GM19025 (cell line): ENCODE measurements at regions not wholly inside any gene's neighbourhood (a gene's known extent, or its start where the extent isn't known, plus 50 kb on each side); places are given as distances from the start of the nearest gene placed in this dataset.

Source experiments
- ATAC-seq: cut with Tn5 transposase; IDR thresholded peaks from one replicate; pipeline ENCODE4 v1.9.1; 2021; ENCODE audit warnings: mild to moderate bottlenecking, low read depth, moderate library complexity; ENCODE audit not compliant: unreplicated experiment

DNA sequence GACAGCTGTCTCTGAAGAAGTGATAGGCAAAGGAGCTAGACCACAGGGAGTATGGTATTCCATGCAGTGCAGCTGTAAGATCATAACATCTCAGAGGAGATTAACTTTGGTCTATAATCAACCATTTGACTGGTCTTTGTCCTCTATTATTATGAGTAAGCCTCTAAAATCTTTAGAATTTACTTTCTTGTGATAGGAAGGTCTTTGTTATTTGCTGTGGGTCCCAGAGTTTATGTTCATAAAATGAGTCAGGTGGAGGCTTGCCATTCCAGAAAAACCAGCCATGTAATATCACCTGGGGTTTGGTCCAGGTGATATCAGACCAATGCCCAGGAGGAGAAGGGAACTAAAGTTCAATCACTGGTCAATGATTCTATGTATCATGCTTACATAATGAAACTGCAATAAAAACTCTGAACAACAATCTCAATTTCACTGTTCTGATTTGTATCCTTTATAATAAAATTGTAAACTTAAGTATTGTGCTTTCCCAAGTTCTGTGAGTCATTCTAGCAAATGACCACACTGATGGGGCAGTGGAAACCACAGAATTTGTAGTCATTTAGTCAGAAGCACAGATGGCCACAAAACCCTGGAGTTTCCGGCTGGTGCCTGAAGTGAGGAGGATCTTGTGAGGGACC is 239.6 kb upstream of the TRAM1L1 start:
- no peak for ATAC-seq

DNA sequence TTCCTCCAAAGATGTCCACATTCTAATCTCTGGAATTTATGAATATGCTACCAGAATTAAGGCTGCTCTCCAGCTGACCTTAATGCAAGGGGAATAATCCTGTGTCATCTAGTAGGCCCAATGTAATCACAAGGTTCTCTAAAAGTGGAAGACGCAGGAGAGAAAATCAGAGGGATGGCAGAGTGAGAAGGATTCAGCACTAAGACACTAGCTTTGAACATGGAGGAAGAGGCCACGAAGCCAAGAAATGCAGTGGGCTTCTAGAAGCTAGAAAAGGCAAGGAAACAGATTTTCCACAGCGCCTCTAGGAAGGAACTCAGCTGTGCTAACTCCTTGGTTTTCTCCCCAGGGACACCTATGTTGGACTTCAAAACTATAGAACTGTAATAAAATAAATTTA is 240.7 kb upstream of the TRAM1L1 start:
- ATAC-seq, result no peak

DNA sequence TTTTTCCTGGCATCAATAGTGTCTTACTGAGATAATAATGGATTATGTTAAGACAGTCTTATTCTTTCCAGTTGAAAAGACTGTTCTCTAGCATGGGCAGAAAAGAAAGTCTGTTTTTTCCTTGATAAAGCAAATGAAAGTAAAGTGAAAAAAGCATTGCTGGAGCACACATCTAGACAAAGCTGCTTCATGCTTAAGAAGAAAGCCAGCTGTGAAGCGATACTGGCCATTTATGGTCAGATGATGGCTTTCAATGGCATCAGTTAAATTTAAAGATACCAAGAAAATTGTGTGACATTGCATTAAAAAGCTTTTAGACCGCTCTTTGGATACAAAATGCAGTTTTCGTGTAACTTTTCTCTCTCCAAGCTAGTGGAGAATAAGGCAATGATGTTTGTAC is 242.1 kb upstream of the TRAM1L1 start:
- ATAC-seq, result no peak

DNA sequence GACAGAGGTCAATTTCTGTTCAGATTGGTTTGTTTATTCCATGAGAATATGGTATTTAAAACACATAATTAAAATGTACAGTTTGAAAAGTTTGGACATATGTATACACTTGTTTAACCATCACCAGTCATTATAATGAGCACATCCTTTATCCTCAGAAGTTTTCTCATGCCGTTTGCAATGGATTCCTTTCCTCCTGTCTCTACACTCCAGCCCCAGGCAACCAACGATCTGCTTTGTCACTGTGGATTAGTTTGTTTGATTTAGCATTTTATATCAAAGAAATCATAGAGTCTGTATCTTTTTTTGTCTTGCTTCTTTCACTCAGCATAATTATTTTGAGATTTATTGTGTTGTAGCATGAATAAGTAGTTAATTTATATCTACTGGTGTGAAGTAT is 243.0 kb upstream of the TRAM1L1 start:
- no peak for ATAC-seq

DNA sequence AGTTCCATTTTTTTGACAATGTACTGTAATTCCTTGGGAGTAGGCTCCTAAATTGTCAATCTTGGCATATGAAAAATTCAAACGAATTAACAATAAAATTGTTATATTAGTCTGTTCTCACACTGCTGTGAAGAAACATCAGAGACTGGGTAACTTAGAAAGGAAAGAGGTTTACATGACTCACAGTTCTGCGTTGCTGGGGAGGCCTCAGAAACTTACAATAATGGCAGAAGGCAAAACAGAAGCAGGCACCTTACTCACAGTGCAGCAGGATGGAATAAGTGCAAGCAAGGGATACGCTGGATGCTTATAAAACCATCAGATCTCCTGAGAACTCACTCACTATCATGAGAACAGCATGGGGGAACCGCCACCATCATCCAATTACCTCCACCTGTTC is 246.4 kb upstream of the TRAM1L1 start:
- no peak for ATAC-seq

DNA sequence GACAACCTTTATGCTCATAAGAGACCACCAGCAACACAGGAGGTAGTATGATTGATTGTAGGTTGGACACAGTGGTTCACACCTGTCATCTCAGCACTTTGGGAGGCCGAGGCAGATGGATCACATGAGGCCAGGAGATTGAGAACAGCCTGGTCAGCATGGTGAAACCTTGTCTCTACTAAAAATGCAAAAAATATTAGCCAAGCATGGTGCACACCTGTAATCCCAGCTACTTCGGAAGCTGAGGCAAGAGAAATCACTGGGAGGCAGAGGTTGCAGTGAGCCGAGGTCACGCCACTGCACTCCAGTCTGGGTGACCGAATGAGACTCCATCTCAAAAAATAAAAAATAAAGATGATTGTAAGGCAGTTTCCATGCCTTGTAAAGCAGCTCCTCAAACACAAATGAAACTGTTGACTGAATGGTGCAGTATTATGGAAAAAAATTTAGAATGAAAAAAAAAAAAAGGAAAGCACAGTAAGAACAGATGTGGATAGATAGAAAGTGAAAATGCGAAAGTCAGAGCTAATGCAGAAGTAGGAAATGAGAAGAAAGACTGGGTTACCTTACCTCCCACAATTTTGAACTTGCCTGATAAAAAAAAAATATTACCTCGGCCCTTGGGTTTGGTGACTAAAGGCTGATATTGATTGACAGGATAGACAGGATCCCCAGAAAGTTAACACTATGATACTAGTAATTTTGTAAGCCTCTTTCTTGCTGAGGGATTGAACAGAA is 249.2 kb upstream of the TRAM1L1 start:
- ATAC-seq, result no peak

DNA sequence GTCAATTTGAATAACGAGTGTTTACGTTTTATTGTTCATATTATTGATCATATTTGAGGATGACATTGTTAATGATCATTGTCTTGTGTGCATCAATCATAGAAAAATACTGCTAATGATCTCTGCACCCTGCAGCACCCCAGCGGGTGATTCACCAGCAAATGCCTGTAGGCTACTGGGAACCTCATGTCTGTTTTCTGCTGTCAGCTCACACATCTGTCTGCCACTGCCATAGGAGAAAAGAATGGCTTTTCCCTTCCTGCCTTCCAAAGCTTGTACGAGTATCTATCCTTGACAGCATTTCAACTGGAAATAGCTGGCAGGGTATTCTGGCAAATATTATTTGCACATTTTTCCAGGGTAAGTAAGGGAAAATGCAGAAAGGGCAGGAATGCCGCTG is 272.1 kb upstream of the TRAM1L1 start:
- ATAC-seq, result no peak

DNA sequence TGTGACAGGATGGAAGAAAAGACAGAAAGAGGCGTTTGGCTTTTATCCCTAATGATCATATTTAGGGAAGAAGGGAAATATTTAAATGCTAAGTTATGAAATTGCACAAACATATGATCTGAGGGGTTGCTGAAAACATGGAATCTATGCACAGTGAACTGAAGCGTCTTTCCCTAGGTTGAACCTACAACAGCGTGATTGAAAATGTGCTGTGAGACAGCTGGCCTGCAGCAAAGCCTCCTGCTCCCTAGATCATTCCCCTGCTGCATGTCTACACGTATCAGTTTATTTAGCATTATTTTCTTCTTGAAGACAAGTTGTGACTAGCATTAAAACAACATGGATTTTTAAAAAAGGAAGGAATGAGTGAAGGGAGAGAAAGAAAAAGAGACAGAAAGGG is 272.5 kb upstream of the TRAM1L1 start:
- no peak for ATAC-seq

DNA sequence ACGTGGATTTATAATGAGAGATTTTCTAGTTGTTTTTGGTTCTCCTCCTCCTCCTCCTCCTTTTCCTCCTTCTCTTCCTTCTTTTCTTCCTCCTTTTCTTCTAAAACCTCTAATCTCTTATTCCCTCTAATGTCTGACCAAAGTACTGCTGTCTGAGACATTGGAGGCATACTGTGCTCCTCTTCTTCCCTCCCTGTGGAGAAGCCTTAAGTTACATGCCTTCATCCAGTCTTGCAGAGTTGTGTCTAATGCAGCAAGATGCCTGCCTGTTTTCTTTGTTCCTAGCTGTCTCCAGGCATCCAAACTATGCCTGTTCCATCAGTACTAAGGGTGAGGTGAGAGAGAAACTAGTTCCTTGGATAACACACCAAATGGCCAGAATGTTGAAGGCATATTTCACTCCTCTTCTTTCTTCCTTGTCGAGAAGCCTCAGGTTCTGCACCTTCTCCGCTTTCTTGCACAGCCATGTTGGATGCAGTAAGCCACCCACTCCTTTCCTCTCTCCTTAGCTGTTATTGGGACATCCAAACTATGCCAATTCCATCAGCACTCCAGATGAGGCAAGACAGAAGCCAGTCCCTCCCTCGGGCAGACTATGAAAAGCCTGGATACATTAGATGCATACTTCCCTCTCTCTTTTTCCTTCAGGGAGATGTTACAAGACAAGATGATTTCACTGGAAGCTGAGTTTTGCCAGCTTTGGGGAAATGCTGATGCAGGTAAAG is 285.7 kb upstream of the TRAM1L1 start:
- no peak for ATAC-seq

DNA sequence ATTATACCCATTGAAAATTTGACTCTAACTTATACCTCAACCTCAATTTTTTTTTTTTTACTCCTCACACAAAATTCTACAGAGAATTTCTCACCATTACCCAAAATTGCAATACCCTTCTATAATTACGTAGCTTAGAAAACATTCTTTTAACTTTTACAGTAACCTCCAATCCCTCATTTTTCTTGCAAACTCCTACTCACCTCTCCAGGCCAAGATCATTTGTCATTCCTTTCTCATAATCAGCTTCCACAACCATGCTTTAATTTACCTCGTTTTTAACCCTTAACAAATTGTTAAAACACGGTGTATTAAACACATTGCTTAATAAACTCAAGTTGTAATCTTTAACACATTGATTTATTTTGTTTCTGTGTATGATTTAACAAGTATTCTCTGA is 289.7 kb upstream of the TRAM1L1 start:
- no peak for ATAC-seq

DNA sequence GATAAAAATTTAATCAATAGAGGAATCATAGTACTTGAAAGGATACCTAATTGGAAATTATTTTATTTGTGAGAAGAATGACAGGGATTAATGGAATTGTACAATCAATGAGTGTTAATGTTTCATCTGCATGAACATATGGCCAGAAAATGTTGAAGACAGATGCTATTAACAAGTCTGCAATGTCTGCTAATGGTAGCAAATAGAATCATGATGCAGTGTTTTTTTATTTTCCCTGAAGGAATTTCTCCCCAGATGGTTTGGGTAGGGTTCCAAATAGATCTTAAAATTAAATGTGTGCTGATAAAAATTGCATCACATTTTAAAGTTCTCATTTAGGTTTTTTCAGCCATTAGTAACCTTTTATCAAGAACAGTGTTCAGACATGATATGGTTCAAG is 291.3 kb upstream of the TRAM1L1 start:
- ATAC-seq, result no peak

DNA sequence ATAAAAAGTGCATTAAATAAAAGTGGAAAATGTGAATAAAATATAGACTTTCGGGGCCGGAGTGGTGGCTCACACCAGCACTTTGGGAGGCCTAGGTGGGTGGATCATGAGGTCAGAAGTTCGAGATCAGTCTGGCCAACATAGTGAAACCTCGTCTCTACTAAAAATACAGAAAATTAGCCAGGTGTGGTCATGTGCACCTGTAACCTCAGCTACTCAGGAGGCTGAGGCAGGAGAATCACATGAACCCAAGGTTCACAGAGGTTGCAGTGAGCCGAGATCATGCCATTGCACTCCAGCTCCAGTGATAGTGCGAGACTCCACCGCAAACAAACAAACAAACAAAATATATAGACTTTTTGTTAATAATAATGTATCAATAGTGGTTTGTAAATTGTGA is 293.6 kb upstream of the TRAM1L1 start:
- ATAC-seq, result no peak

DNA sequence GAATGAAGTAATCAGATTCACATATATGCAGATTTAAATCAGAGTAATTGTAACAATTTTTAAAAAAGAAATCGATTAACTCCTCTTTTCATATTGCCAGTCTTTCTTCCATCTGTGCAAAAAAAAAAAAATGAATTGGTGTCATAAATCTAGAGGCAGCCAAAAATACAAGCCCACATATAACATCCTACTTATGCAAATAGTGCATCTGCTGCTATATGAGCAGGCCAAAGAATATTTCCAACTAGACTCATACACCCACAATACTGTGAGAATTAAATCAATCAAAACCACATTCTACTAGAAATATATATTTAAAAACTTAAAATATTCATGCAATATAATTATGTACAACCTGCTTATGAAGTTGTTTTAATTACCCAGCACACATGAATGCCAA is 298.1 kb upstream of the TRAM1L1 start:
- ATAC-seq, result no peak

DNA sequence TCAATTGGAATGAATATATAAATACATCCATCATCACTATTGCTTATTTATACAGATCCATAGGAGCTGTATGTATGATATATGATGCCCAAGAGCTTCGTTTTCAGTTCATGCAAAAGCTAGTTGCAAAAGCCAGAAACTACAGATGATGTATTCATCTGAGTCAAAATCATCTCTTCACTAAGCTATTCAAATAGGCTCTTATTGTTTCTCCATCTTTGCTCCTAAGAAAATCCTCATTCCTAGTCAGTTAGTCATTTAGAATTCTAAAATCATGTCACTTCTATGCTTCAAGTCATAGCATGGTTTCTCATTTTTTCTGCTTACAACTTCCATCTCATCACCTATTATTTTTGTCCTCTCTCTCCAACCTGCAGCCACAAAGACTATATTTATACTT is 300.1 kb upstream of the TRAM1L1 start:
- no peak for ATAC-seq

DNA sequence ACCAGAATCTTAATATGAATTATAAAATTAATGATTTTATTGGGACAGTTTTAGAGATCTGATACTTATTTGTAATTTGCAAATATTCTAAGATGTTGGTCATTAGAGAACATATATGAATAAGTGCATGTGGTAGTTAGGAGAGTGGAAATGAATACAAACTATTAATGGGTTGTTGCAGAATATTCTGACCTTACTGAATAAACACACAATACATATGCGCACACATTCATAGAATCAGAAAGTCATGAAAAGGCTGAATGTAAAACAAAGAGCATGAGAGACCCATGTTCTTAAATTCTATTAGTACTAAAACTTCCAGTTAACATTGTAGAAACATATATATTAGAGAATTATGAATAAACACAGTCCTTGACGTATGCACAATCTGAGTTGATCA is 301.7 kb upstream of the TRAM1L1 start:
- no peak for ATAC-seq

DNA sequence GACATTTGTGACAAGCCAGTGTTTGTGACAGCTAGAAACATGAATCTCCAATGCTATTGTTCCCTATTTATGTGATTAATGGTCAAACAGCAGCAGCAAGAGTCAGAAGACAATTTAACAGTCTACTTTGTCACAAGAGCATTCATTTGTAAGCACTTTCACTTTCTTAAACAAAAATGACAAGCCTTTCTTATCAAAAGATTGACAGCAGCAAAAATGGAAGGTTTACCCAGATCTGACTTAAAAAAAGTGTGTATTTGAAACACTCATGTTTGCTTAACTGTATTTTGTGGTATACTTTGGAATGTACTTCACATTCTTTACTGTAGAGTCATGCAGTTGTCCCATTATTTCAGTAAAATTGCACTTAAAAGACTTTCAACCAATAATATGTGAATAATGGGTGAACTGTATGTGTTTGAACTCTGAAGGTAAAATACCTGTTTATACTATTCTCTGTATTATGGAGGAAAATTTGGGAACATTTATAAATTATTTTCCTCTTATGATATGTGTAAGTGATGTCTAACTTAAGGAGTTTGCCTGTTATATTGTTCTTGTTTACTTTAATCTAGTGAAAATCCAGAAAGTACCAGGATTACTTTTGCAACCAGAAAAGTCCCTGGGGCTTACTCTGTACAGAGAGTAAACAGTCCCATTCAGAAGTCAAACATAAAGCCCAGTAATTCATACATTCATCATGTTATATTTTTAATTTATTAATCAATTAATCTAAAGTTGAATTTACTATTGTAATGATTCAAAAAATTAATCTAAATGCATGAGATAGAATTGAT is 314.9 kb upstream of the TRAM1L1 start:
- ATAC-seq, result no peak

DNA sequence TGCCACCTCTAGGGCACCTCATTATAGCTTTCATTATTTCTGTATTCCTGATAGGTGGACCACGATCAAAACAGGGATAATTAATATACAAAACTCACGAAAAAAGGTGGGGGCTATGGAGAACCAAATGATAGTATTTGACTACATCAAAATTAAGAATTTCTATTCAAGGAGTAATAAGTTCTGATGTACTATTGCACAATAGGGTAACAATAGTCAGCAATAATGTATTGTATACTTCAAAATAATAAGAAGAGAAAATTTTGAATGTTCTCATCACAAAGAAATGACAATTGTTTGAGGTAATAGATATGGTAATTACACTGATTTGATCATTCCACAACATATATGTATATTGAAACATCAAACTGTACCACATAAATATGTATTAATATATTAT is 327.3 kb upstream of the TRAM1L1 start:
- ATAC-seq, result no peak

DNA sequence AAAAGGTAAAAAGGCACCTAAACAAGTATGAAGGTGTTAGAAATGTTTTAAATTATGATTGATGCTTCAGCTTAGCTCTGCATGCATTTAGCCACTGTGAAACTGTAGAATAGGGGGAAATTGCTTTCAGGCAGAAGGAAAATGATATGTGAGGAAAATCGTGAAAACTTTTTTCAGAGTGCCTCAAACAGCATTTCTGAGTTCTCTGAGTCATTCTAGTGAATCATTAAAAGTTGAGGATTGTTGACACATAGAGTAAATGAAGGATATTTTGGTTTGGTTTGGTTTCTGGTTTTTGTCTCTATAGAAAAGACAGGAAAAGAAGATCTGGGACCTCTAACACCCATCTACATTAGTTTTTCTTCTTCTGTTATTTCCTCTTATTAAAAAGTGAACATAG is 332.5 kb upstream of the TRAM1L1 start:
- no peak for ATAC-seq

DNA sequence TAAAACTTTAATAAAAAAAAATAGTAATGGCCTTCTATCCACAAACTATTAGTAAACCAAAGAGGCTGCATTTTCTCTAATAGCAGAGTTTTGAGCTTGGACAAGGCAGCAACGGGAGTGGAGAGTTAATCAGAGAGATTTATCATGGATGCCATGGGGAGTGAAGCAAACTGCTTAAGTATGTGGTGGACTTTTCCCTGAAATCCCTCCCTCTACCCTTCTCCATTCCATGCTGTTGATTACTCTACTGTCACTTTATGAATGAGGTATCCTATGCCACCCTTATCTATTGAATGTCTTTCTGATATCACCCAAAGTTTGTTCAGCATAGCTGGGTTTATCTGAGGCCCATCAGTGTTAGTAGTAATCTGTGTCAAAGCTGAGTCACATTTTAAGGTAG is 335.6 kb upstream of the TRAM1L1 start:
- ATAC-seq, result no peak

DNA sequence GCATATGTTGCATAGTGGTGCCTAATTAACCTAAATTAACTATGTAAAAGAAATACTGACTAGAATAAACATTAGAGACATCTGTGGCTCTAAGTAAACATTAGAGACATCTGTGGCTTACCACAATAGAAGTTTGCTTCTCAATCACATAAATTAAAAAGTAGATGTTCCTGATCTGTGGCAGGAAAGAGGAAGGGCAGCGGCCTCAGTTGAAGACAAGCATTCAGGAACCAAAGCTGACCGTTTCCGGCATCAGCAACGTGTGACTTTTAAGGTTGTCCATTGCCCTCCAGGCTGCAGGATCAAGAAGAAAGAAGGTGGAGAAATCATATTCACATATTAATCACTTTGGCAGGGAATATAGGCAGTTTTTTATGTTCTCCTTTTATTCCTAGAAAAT is 336.3 kb upstream of the TRAM1L1 start:
- ATAC-seq, result no peak

DNA sequence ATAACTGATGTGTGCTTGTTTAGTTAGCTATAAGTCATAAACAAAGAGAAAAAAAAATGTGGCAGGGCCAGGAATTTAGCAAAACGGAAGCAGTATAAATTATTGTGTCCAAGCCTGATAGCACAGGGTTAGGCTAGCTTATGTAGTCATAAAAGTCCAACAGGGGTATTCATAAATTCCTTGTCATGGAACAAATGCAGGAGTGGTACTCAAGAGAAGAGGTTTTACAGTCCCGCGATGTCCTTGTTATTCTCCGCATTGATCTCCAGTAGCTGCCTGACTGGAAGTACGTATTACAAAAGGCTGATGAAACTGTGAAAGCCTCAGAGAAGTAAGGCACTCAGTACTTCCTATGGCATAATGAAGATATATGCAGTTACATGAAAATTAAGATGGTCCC is 336.9 kb upstream of the TRAM1L1 start:
- ATAC-seq, result no peak
